ENCODE measurements at regions not wholly inside any gene's neighbourhood (a gene's known extent, or its start where the extent isn't known, plus 50 kb on each side); places are given as distances from the start of the nearest gene placed in this dataset.

DNA sequence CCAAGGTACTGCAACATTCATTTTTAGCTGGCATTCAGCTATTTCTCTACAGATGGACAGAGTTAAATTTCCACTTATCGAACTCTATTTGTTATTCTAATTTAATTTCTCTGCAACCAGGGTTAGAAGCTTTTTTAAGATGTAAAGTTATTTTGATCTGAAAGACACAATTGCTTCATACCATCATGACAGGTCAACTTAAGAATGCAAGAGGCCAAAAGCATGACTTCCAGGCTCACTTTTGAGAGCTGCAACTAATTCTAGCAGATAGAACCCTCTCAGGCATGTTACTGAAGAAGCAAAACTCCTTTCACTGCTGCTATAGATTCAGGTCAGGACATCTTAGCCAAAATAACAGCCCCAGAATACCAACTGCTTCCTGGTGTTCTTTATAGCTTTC is 86.5 kb upstream of the GALNT18 start:
- TF ChIP-seq, protein P1, sequence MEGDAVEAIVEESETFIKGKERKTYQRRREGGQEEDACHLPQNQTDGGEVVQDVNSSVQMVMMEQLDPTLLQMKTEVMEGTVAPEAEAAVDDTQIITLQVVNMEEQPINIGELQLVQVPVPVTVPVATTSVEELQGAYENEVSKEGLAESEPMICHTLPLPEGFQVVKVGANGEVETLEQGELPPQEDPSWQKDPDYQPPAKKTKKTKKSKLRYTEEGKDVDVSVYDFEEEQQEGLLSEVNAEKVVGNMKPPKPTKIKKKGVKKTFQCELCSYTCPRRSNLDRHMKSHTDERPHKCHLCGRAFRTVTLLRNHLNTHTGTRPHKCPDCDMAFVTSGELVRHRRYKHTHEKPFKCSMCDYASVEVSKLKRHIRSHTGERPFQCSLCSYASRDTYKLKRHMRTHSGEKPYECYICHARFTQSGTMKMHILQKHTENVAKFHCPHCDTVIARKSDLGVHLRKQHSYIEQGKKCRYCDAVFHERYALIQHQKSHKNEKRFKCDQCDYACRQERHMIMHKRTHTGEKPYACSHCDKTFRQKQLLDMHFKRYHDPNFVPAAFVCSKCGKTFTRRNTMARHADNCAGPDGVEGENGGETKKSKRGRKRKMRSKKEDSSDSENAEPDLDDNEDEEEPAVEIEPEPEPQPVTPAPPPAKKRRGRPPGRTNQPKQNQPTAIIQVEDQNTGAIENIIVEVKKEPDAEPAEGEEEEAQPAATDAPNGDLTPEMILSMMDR (conservative IDR thresholded peaks at IDR 0.05): no peak
- TF ChIP-seq ZFX (IDR thresholded peaks at IDR 0.05): no peak

Data from C4-2B (cell line).